ENCODE measurements at regions not wholly inside any gene's neighbourhood (a gene's known extent, or its start where the extent isn't known, plus 50 kb on each side); places are given as distances from the start of the nearest gene placed in this dataset.

- Histone ChIP-seq H2AFZ (ENCODE audit: low read depth, low read length) (no peak overlapping the region), H3K4me3 (ENCODE audit: low read length) (no peak overlapping the region), H3K36me3 (ENCODE audit: insufficient read depth, low read length) (no peaks in the 10 kb centered on the region), H3K9me3 (ENCODE audit: low read length) (no peaks in the 10 kb centered on the region), H3K4me1 (ENCODE audit: insufficient read depth, low read length) (no peaks in the 10 kb centered on the region), H3K27me3 (ENCODE audit: insufficient read depth, low read length) (no peaks in the 10 kb centered on the region)
Observed at GRCh38 chr4:177671845-177672244, 229.6 kb upstream of the AGA start.

GRCh38 chr4:177673985-177674489 is 231.8 kb upstream of the AGA start:
- H3K4me1 ChIP-seq (ENCODE audit: insufficient read depth, low read length), result no peaks in the 10 kb centered on the region

GRCh38 chr4:177680308-177680707 is 238.1 kb upstream of the AGA start:
- Histone ChIP-seq H3K4me1 (ENCODE audit: insufficient read depth, low read length) (no peaks in the 10 kb centered on the region), H2AFZ (ENCODE audit: low read depth, low read length) (no peak overlapping the region), H3K36me3 (ENCODE audit: insufficient read depth, low read length) (no peaks in the 10 kb centered on the region), H3K4me3 (ENCODE audit: low read length) (no peak overlapping the region), H3K9me3 (ENCODE audit: low read length) (no peaks in the 10 kb centered on the region), H3K27me3 (ENCODE audit: insufficient read depth, low read length) (no peaks in the 10 kb centered on the region)

More at GRCh38 chr4:177673985-177674489, 231.8 kb upstream of the AGA start:
- Histone ChIP-seq H3K27me3 (ENCODE audit: insufficient read depth, low read length) (no peaks in the 10 kb centered on the region), H3K4me3 (ENCODE audit: low read length) (no peak overlapping the region), H2AFZ (ENCODE audit: low read depth, low read length) (no peak overlapping the region), H3K36me3 (ENCODE audit: insufficient read depth, low read length) (no peaks in the 10 kb centered on the region), H3K9me3 (ENCODE audit: low read length) (no peaks in the 10 kb centered on the region)

GRCh38 chr4:177681902-177682301 is 239.7 kb upstream of the AGA start:
- H3K4me1 ChIP-seq (ENCODE audit: insufficient read depth, low read length), result no peaks in the 10 kb centered on the region
- no peaks in the 10 kb centered on the region for H3K36me3 ChIP-seq (ENCODE audit: insufficient read depth, low read length)
- H3K4me3 ChIP-seq (ENCODE audit: low read length), result no peak overlapping the region
- H3K9me3 ChIP-seq (ENCODE audit: low read length), result no peaks in the 10 kb centered on the region
- H2AFZ ChIP-seq (ENCODE audit: low read depth, low read length), result no peak overlapping the region
- no peaks in the 10 kb centered on the region for H3K27me3 ChIP-seq (ENCODE audit: insufficient read depth, low read length)

- Histone ChIP-seq H3K4me3 (ENCODE audit: low read length) (no peak overlapping the region), H3K27me3 (ENCODE audit: insufficient read depth, low read length) (no peaks in the 10 kb centered on the region), H3K9me3 (ENCODE audit: low read length) (no peaks in the 10 kb centered on the region), H3K4me1 (ENCODE audit: insufficient read depth, low read length) (no peaks in the 10 kb centered on the region), H3K36me3 (ENCODE audit: insufficient read depth, low read length) (no peaks in the 10 kb centered on the region), H2AFZ (ENCODE audit: low read depth, low read length) (no peak overlapping the region)
Observed at GRCh38 chr4:177687117-177687516, 244.9 kb upstream of the AGA start.

- no peak overlapping the region for H3K4me3 ChIP-seq (ENCODE audit: low read length)
- H3K36me3 ChIP-seq (ENCODE audit: insufficient read depth, low read length), result no peaks in the 10 kb centered on the region
- H3K9me3 ChIP-seq (ENCODE audit: low read length), result no peaks in the 10 kb centered on the region
- H3K27me3 ChIP-seq (ENCODE audit: insufficient read depth, low read length), result no peaks in the 10 kb centered on the region
- no peaks in the 10 kb centered on the region for H3K4me1 ChIP-seq (ENCODE audit: insufficient read depth, low read length)
- no peak overlapping the region for H2AFZ ChIP-seq (ENCODE audit: low read depth, low read length)
Observed at GRCh38 chr4:177692907-177693306, 250.7 kb upstream of the AGA start.

GRCh38 chr4:177696438-177696966 is 254.3 kb upstream of the AGA start:
- Histone ChIP-seq H2AFZ (ENCODE audit: low read depth, low read length) (no peak overlapping the region), H3K4me1 (ENCODE audit: insufficient read depth, low read length) (no peaks in the 10 kb centered on the region), H3K36me3 (ENCODE audit: insufficient read depth, low read length) (no peaks in the 10 kb centered on the region), H3K9me3 (ENCODE audit: low read length) (no peaks in the 10 kb centered on the region), H3K27me3 (ENCODE audit: insufficient read depth, low read length) (no peaks in the 10 kb centered on the region), H3K4me3 (ENCODE audit: low read length) (no peak overlapping the region)

GRCh38 chr4:177699365-177700213 is 257.4 kb upstream of the AGA start:
- no peaks in the 10 kb centered on the region for H3K4me1 ChIP-seq (ENCODE audit: insufficient read depth, low read length)
- no peaks in the 10 kb centered on the region for H3K27me3 ChIP-seq (ENCODE audit: insufficient read depth, low read length)
- no peak overlapping the region for H2AFZ ChIP-seq (ENCODE audit: low read depth, low read length)
- H3K36me3 ChIP-seq (ENCODE audit: insufficient read depth, low read length), result no peaks in the 10 kb centered on the region
- no peak overlapping the region for H3K4me3 ChIP-seq (ENCODE audit: low read length)
- no peaks in the 10 kb centered on the region for H3K9me3 ChIP-seq (ENCODE audit: low read length)

- Histone ChIP-seq H3K36me3 (ENCODE audit: insufficient read depth, low read length) (no peaks in the 10 kb centered on the region), H3K4me1 (ENCODE audit: insufficient read depth, low read length) (no peaks in the 10 kb centered on the region), H3K4me3 (ENCODE audit: low read length) (no peak overlapping the region), H3K9me3 (ENCODE audit: low read length) (no peaks in the 10 kb centered on the region), H3K27me3 (ENCODE audit: insufficient read depth, low read length) (no peaks in the 10 kb centered on the region), H2AFZ (ENCODE audit: low read depth, low read length) (no peak overlapping the region)
Observed at GRCh38 chr4:177706916-177707315, 264.7 kb upstream of the AGA start.

GRCh38 chr4:177713454-177713853 is 271.2 kb upstream of the AGA start:
- no peaks in the 10 kb centered on the region for H3K9me3 ChIP-seq (ENCODE audit: low read length)
- H3K4me3 ChIP-seq (ENCODE audit: low read length), result no peak overlapping the region
- no peaks in the 10 kb centered on the region for H3K36me3 ChIP-seq (ENCODE audit: insufficient read depth, low read length)
- no peak overlapping the region for H2AFZ ChIP-seq (ENCODE audit: low read depth, low read length)
- no peaks in the 10 kb centered on the region for H3K4me1 ChIP-seq (ENCODE audit: insufficient read depth, low read length)
- no peaks in the 10 kb centered on the region for H3K27me3 ChIP-seq (ENCODE audit: insufficient read depth, low read length)

- Histone ChIP-seq H2AFZ (ENCODE audit: low read depth, low read length) (no peak overlapping the region), H3K4me3 (ENCODE audit: low read length) (no peak overlapping the region), H3K9me3 (ENCODE audit: low read length) (no peaks in the 10 kb centered on the region), H3K36me3 (ENCODE audit: insufficient read depth, low read length) (no peaks in the 10 kb centered on the region), H3K27me3 (ENCODE audit: insufficient read depth, low read length) (no peaks in the 10 kb centered on the region), H3K4me1 (ENCODE audit: insufficient read depth, low read length) (no peaks in the 10 kb centered on the region)
Observed at GRCh38 chr4:177717407-177717806, 275.2 kb upstream of the AGA start.

- Histone ChIP-seq H3K27me3 (ENCODE audit: insufficient read depth, low read length) (no peaks in the 10 kb centered on the region), H2AFZ (ENCODE audit: low read depth, low read length) (no peak overlapping the region), H3K9me3 (ENCODE audit: low read length) (no peaks in the 10 kb centered on the region), H3K36me3 (ENCODE audit: insufficient read depth, low read length) (no peaks in the 10 kb centered on the region), H3K4me3 (ENCODE audit: low read length) (no peak overlapping the region), H3K4me1 (ENCODE audit: insufficient read depth, low read length) (no peaks in the 10 kb centered on the region)
Observed at GRCh38 chr4:177718514-177718913, 276.3 kb upstream of the AGA start.

GRCh38 chr4:177726111-177726510 is 283.9 kb upstream of the AGA start:
- Histone ChIP-seq H3K9me3 (ENCODE audit: low read length) (no peaks in the 10 kb centered on the region), H3K4me3 (ENCODE audit: low read length) (no peak overlapping the region), H3K27me3 (ENCODE audit: insufficient read depth, low read length) (no peaks in the 10 kb centered on the region), H2AFZ (ENCODE audit: low read depth, low read length) (no peak overlapping the region), H3K36me3 (ENCODE audit: insufficient read depth, low read length) (no peaks in the 10 kb centered on the region), H3K4me1 (ENCODE audit: insufficient read depth, low read length) (no peaks in the 10 kb centered on the region)

Measured in neuron (in vitro differentiated cells).